ENCODE measurements at regions not wholly inside any gene's neighbourhood (a gene's known extent, or its start where the extent isn't known, plus 50 kb on each side); places are given as distances from the start of the nearest gene placed in this dataset.
"Not testable (repeated sequence)": the region's sequence is repeated elsewhere in the genome, so short reads cannot be mapped to it uniquely, and the experiment has no call there.

DNA sequence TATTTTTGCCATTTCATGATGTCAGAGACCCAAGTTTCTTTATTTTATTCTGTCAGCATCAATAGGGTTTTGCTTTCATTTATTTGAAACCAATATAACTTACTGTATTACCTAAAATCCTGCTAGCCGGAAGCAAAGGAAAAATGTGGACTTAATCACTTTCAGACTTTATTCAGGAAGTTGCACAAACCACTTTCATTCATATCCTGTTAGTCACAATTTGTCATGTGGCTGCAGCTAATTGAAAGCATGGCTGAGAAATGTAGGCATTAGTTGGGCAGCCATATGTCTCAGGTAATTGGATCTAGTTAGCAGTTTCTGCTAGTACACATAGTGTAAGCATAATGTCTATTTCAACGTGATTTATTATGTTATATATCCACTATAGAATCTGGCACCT is 462.3 kb upstream of the SGO1 start:
- DNase-seq (ENCODE audit: low read depth in 3 of 3) = no peak

DNA sequence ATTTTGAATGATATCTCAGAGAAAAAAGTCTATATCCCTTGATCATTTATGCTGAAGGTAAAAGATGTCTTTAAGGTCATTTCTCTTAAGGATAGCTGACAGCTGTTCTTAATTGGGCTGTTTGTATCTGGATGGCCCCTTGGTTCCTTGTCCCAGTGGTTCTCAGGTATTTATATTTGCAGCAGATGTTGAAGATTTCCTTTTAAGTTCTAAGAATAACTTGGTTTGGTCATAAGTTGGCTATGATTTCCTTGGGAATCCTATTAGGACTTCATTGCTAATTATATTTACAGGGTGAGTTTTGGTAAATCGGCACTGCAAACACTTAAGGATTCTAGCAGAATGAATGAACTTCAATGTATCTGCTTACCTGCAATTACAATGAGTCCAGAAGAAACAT is 460.4 kb upstream of the SGO1 start:
- no peak for DNase-seq (ENCODE audit: low read depth in 3 of 3)

DNA sequence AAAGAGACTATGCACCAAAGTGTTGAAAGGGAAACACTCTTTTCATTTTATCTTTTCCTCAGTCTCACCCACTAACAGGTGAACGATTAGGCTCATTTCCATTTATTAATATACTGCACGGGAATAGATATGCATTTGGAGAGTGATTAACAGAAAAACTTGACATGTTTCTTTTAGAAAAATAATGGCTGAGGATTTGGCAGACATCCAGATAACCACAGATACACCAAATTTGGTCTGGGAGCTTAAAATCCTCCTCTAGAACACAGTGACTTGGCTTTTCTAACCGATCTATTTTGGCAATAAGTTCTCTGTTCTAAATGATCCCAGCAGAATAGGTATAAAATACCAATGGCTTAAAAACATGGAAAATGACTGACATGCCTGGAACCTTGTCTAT is 459.3 kb upstream of the SGO1 start:
- DNase-seq (ENCODE audit: low read depth in 3 of 3) = no peak

DNA sequence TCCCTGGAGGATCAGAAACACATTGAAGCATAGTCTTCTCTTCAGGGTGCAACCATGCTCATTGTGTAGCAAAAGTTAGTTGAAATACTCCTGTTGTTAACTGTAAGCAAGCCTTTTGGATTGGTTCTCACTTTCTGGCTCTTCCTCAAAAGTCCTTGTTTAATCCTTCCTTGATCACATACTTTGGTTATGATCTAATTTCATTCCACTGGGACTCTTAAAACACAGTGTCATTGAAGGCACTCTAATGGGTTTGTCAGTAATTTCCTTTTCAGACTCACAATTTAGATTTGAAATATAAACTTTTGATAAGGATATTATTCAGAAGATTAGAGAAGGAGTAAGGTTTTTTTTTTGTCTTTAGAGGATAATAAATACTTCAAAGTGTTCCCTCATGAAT is 451.7 kb upstream of the SGO1 start:
- no peak for DNase-seq (ENCODE audit: low read depth in 3 of 3)

DNA sequence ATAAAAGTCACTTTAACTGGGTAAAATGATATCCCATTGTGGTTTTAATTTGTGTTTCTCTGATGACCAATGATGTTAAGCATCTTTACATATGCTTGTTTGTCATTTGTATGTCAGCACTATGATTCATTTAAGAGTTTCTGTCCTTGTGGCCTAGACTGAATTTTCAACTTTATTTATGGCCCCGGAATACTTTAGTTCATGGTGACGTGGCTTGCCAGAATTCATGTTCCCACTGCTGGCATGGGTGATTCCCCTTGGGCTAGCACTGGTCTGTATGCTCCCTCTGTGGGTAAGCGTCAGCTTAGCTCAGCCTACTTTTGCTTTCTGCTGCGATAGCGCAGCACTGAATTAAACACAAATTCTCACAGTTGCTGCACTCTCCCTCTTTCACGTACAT is 436.3 kb upstream of the SGO1 start:
- DNase-seq (ENCODE audit: low read depth in 3 of 3) = no peak

DNA sequence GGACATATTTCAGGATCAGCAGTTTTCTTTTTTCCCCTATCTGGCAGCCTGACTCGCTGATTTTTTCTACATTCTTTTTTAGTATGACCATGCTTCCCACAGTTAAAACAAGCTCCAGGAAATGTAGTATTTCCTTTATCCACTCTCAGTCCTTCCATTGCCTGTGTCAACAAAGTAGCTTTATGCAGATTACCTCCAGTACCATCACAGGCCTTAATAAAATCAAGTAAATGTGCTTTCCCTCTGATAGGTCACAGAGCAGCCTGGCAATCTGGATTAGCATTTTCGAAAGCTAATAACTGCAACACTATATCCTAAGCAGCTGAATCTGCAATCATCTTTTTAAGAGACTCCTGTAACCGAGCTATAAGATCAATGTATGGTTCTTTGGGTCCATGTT is 432.6 kb upstream of the SGO1 start:
- not testable (repeated sequence) for DNase-seq (ENCODE audit: low read depth in 3 of 3)

DNA sequence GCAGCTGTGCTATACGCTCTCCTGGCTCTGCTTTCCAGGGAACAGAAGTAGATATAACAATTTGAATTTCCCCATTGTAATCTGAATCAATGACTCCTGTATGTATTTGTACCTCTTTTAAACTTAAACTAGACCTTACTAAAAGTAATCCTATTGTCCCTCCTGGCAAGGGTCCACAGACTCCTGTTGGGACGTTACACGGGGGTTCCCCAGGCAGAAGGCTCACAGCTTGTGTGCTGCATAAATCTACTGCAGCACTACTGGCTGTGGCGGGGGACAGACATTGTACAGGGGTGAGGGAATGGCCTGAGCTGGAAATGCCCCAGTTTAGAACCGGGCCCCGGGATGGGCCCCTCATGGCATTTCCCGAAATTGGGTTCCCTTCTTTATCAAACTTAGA is 432.2 kb upstream of the SGO1 start:
- not testable (repeated sequence) for DNase-seq (ENCODE audit: low read depth in 3 of 3)

DNA sequence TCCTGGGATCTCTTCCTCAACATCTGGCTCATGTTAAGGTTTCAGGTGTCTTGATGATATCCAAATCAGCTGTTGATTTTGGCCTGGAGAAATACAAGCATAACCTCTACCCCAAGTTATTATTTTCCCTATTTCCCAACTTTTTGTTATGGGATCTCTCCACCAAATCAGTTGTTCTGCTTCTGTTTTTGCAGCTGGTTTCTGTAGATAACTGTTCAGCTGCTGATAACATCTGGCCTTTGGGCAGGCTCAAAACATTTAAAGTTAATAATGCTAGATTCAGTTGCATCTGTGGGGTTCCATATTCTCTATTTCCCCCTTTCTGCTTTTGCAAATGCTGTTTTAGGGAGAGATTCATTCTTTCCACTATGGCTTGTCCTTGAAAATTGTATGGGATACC is 430.0 kb upstream of the SGO1 start:
- not testable (repeated sequence) for DNase-seq (ENCODE audit: low read depth in 3 of 3)

DNA sequence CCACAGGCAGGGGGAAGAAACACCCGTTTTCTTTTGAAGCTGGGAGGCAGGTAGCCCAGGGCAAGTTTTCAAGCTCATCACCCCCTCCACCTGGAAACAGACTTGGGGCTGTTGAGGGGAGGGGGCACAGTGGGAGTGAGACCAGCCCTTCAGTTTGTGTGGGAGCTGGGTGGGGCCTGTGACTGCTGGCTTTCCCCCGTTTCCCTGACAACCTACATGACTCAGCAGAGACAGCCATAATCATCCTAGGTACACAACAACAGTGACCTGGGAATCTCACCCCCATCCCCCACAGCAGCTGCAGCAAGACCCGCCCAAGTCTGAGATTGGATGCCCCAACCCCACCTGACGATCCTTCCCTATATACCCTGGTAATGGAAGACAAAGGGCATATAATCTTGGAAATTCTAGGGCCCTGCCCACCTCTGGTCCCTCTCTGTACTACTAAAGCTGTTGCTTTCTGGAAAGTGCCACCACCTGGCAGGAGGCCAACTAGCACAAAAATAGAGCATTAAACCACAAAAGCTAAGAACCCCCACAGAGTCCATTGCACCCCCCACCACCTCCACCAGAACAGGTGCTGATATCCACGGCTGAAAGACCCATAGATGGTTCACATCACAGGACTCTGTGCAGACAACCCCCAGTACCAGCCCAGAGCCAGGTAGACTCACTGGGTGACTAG is 422.2 kb upstream of the SGO1 start:
- DNase-seq (ENCODE audit: low read depth in 3 of 3) = no peak

DNA sequence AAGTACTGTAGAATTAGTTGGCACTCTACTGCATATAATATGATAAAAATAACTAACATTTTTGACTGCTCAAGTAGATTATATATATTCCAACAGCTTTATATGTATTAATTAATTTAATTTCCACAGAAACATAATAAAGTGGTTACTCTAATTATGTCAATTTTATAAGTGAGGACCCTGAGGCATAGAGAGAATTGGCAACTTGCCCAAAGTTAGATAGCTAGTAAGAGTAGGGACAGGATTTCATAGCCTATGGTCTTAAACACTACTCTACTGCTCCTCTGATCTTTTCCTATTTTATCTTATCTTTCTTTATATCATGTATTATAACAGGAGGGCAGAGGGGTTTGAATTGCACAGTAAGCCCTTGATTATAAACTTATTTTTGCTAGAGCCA is 418.7 kb upstream of the SGO1 start:
- no peak for DNase-seq (ENCODE audit: low read depth in 3 of 3)

DNA sequence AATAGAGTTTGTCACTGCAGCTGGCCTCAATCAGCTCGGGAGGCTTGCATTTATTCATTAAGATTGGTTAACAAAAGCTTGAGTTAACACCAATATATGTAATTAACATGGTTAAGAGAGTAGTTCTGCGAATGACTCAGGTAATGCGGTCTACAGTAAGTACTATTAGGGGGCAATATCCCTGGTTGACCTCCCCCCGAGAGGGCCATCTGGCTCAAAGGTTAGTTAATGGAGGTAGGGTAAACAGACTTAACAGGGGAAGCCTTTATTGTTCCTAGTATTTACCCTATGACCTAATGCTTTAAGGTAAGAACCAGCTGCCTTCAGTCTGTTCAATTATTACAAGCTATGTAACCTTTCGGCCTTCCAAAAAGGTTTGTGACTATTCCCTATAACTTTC is 403.3 kb upstream of the SGO1 start:
- no peak for DNase-seq (ENCODE audit: low read depth in 3 of 3)

DNA sequence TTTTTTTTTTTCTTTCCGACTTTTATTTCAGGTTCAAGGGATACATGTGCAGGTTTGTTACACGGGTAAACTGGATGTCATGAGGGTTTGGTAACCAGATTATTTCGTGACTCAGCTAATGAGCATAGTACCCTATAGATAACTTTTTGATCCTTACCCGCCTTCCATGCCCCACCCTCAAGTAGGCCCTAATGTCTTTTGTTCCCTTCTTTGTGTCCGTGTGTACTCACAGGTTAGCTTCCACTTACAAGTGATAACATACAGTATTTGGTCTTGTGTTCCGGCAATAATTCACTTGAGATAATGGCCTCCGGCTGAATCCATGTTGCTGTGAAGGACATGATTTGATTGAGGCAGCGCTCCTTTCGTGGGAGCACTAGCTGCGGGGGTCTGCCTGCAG is 402.8 kb upstream of the SGO1 start:
- DNase-seq (ENCODE audit: low read depth in 3 of 3) = no peak

DNA sequence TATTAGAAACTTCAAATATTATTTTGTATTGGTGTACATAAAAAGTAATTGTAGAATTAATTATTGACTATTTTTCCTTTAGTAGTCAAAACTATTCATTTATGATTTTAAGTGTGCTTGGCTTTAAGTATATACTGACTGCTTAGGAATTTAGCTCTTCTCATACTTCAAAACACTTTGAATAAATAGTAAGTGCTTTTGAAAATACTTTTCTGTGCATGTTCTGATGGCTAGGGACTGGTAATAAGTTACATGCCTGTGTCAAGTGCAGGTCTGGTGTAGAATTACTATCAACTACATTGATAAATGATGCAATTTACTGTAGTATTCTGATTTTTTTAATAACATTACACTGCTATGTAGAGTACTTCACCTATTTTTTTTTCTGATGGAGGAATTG is 397.6 kb upstream of the SGO1 start:
- no peak for DNase-seq (ENCODE audit: low read depth in 3 of 3)

DNA sequence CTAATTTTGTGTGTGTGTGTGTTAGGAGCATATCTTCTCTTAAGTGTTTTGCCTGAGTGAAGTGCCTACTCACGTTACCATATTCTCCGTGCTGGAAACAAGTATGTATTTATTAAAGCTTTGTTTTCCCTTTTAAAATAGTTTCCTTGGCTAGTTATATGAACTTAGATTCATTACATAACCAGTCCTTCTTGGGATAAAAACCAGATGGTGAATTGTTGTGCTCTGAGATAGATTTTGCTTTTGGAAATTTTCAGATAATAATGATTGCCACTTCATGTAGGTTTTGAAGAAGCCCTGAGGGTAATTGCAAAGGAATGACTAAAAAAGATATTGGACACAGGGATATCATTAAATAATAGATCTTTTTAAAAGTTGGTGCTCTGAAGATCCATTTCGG is 390.2 kb upstream of the SGO1 start:
- DNase-seq (ENCODE audit: low read depth in 3 of 3) = no peak

DNA sequence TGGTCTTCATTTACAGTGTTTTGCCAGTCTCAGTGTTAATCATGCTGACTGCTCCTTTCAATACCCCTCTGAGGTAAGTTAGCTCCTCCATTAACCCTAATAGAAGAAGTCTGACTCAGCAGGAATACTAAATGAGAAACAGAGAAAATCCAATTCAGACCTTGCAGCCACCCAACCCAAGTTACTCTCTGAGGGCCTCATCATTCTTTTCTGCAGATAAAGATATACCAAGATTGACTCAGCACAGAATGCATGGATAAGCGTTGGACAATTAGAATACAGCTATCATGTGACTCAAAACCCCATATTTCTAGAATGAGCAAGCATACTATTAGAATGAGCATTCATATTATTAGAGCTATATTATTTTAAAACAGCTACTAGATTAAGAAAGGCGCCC is 389.1 kb upstream of the SGO1 start:
- no peak for DNase-seq (ENCODE audit: low read depth in 3 of 3)

DNA sequence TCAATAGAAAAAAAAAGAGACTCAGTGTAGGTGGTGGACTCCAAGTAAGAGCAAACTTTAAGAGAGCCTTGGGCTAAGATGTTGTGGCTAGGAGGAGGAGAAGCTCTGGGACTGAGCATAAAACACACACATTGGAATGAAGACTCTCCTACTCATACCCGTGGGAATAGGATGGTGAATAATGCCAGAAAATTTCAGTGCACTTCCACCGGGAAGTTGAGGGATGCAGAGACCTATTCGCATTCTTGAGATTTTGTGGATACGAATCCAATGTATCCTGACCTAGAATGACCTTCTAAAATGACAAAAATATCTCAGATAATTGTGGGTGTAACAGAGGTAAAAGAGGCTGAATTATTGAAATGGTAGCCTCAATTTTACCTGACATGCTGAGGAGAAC is 388.7 kb upstream of the SGO1 start:
- no peak for DNase-seq (ENCODE audit: low read depth in 3 of 3)

DNA sequence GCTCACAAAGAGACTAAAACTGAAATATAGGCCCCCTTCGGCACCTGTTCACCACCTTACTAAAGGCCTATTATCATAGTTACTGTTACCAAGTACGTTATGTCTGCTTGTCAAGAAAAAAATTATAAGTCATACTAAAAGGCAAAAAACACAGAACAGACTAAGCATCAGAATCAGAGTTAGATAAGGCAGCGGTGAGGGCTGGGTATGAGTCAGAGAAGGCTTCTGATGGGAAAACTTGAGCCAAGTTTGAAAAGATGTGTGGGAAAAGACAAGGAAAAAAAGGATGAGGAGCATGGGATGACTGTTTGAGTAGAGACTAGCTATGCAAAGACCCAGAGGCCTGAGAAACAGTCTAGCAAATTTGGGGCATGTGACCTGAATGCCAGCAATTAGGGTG is 387.2 kb upstream of the SGO1 start:
- no peak for DNase-seq (ENCODE audit: low read depth in 3 of 3)

DNA sequence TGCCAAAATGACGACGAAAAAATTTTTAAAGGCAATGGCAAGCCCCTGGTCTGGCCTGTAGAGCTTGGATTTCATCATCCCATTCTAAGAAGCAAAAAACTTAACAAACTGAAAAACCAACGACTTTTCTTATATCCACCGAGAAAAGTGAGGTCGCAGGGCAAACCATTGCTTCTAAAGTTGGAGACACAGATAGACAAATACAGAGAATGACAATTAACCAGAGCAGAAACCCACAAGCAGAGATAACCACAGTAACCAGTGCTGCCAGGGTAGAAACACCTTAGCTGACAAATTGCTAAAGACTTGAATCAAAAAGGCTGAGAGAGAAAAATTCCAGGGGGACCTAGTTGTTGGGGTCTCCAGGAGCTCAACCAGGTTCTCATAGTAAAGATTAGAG is 386.5 kb upstream of the SGO1 start:
- no peak for DNase-seq (ENCODE audit: low read depth in 3 of 3)

DNA sequence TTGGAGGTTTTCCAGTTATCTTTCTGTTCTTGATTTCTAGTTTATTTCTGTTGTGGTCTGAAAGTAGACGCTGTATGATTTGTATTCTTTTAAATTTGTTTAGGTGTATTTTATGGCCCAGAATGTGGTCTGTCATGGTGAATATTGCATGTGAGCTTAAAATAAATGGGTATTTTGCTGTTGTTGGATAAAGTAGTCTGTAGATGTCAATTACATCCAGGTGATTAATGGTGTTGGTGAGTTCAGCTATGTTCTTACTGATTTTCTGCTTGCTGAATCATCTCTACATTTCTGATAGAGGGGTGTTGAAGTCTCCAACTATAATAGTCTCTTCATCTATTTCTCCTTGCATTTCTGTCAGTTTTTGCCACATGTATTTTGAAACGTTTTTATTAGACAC is 383.3 kb upstream of the SGO1 start:
- DNase-seq (ENCODE audit: low read depth in 3 of 3) = no peak

DNA sequence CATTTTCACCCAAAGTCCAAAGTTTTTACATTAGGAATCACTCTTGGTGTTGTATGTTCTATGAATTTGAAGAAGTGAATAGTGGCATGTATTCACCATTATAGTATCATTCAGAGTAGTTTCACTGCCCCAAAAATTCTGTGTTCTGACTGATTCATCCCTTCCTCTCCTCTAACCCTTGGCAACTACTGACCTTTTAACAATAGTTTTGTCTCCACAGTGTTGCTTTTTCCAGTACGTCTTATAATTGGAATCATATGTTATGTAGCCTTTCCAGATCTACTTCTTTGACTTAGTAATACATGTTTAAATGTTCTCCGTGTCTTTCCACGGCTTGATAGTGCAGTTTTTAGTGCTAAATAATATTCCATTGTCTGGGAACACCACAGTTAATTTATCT is 379.0 kb upstream of the SGO1 start:
- no peak for DNase-seq (ENCODE audit: low read depth in 3 of 3)

DNA sequence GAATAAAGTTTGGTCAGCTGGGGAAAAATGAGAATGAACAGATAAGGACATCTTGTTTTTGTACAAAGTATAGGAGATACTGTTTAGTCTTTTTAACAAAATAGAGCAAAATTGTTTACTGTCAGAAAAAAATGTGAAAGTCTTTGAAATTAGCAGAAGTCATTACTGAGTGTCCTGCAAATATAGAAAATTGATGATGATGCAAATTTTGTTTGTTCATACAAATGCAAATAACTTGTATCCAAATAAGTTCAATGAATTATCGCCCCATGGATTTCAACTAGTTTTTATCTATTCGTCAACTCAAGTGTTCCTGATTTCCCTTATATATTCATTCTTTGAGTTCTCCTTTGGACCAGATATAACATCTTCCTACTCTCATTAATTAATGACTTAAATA is 378.0 kb upstream of the SGO1 start:
- DNase-seq (ENCODE audit: low read depth in 3 of 3) = no peak

DNA sequence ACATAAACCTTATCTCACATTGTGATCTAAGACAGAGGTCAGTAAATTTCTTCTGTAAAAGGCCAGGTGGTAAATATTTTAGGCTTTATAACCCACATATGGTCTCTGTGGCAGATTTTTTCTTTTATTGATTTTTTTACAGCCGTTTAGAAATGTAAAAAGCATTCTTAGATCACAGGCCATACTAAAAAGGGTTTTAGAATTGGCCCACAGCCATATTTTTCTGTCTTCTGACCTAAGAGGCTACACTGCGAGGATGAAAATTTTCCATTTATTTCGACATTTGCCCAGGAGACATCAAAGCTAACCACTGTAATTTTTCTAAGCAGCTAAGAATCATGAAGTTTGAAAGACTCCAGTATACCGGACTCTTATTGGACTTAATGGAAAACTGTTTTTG is 377.2 kb upstream of the SGO1 start:
- no peak for DNase-seq (ENCODE audit: low read depth in 3 of 3)

DNA sequence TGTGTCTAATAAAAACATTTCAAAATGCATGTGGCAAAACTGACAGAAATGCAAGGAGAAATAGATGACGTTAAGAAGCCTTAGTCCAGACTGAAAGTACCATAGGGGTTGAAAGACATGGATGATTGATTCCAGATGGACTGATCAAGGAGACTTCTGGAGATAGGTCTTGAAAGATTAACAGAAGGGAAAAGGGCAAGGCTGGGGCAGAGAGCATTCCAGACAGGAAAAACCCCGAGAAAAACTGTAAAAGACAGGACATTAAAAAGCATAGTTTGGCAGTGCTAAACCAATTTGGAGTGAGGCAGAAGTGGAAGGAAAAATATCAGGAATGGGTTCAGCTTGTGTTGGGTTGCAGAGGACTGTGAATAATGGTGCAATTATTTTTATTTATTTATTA is 375.2 kb upstream of the SGO1 start:
- no peak for DNase-seq (ENCODE audit: low read depth in 3 of 3)

DNA sequence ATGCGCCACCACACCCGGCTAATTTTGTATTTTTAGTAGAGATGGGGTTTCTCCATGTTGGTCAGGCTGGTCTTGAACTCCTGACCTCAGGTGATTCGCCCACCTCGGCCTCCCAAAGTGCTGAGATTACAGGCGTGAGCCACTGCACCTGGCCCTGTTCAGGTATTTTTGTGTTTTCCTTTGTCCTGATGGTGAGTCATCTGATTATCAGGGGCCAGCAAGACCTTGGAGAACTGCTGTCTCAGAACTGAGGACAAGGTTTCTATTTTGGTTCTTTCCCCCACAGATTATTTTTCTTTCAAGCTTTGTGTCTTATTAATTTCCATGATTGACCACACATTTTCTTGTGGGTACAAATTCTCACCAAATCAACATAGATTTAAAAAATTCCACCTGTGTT is 374.4 kb upstream of the SGO1 start:
- DNase-seq (ENCODE audit: low read depth in 3 of 3) = not testable (repeated sequence)

DNA sequence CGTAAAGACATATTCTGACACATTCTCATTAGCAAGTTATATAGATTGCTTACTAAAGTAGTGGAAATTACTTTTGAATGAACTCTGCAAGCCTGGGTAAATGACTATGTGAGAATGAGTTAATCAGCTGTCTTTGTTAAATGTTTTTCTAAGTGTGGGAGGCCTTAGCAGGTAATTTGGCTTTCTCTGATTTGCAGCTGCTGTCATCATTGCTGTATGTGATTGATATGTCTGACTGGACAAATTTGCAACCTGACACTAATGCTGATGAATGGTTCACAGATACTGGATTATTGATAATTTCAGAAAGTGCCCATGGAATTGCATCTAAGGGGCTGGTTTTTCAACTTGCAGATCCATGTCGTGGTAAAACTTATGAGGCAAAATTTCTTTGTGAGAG is 372.2 kb upstream of the SGO1 start:
- no peak for DNase-seq (ENCODE audit: low read depth in 3 of 3)
